NCI-H69 (cell line): ENCODE measurements at regions not wholly inside any gene's neighbourhood (a gene's known extent, or its start where the extent isn't known, plus 50 kb on each side); places are given as distances from the start of the nearest gene placed in this dataset.
A peak's percentile ranks its signal among the peaks of the same experiment; 100 is the strongest.
"Not testable (repeated sequence)": the region's sequence is repeated elsewhere in the genome, so short reads cannot be mapped to it uniquely, and the experiment has no call there.

ENCODE experiments used
- DNase-seq: peaks from one replicate; lab custom pipeline; 2025; lab: John Stamatoyannopoulos, UW

GRCh38 chr2:7145707-7146106 lies 228.5 kb downstream of the RNF144A start:
- no peak for DNase-seq

GRCh38 chr2:7146151-7146550 lies 228.9 kb downstream of the RNF144A start:
- no peak for DNase-seq

GRCh38 chr2:7154656-7155055 lies 237.4 kb downstream of the RNF144A start:
- DNase-seq: peak; percentile 49

- DNase-seq: no peak
Observed at GRCh38 chr2:7161501-7161900, 244.3 kb downstream of the RNF144A start.

GRCh38 chr2:7165736-7166135 lies 248.5 kb downstream of the RNF144A start:
- DNase-seq: peak; percentile 5

GRCh38 chr2:7167801-7168411 lies 250.7 kb downstream of the RNF144A start:
- no peak for DNase-seq

GRCh38 chr2:7169593-7169992 lies 252.4 kb downstream of the RNF144A start:
- DNase-seq: no peak

GRCh38 chr2:7178996-7179395 lies 261.8 kb downstream of the RNF144A start:
- DNase-seq: not testable (repeated sequence)

GRCh38 chr2:7180638-7181370 lies 263.6 kb downstream of the RNF144A start:
- DNase-seq: no peak

GRCh38 chr2:7182525-7182924 lies 265.3 kb downstream of the RNF144A start:
- no peak for DNase-seq

GRCh38 chr2:7189106-7189505 lies 271.9 kb downstream of the RNF144A start:
- no peak for DNase-seq

GRCh38 chr2:7190587-7191324 lies 273.5 kb downstream of the RNF144A start:
- peak; percentile 16 for DNase-seq

GRCh38 chr2:7191932-7192331 lies 274.7 kb downstream of the RNF144A start:
- DNase-seq: peak; percentile 16

GRCh38 chr2:7193457-7193856 lies 276.2 kb downstream of the RNF144A start:
- no peak for DNase-seq

- DNase-seq: no peak
Observed at GRCh38 chr2:7194950-7195349, 277.7 kb downstream of the RNF144A start.

- DNase-seq: no peak
Observed at GRCh38 chr2:7196883-7197282, 279.7 kb downstream of the RNF144A start.

- DNase-seq: no peak
Observed at GRCh38 chr2:7201851-7202250, 284.6 kb downstream of the RNF144A start.

- DNase-seq: peak; percentile 70
Observed at GRCh38 chr2:7203056-7203467, 285.9 kb downstream of the RNF144A start.

- peak; percentile 76 for DNase-seq
Observed at GRCh38 chr2:7205151-7205830, 288.1 kb downstream of the RNF144A start.

- no peak for DNase-seq
Observed at GRCh38 chr2:7206111-7206810, 289.0 kb downstream of the RNF144A start.

- no peak for DNase-seq
Observed at GRCh38 chr2:7207631-7208030, 290.4 kb downstream of the RNF144A start.
